Effector CD4-positive, alpha-beta T cell (primary cell): ENCODE measurements at regions not wholly inside any gene's neighbourhood (a gene's known extent, or its start where the extent isn't known, plus 50 kb on each side); places are given as distances from the start of the nearest gene placed in this dataset.
"Not testable (repeated sequence)": the region's sequence is repeated elsewhere in the genome, so short reads cannot be mapped to it uniquely, and the experiment has no call there.

Source experiments
- DNase-seq: peaks from one replicate; pipeline ENCODE4 v3.0.0-alpha.2; 2020

DNA sequence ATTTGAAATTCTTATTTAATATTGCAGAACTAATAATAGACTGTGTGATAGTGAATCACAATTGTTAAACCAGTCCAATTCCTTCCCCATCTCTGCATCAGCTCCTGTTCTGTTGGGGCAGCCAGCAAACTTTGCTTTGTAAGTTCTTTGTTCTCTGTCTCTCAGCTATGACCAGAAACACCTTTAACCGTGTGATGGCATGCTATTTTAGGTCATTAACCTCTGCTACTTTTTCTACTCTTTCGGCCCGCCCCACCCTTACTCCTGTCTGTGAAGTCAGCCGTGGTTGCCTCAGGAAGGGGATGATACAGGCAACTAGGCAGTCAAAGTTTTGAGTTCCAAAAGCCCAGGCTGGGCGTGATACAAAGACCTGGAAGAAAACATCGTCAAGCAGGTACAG, 51.3 kb upstream of the EGFL6 start:
- no peak for DNase-seq

DNA sequence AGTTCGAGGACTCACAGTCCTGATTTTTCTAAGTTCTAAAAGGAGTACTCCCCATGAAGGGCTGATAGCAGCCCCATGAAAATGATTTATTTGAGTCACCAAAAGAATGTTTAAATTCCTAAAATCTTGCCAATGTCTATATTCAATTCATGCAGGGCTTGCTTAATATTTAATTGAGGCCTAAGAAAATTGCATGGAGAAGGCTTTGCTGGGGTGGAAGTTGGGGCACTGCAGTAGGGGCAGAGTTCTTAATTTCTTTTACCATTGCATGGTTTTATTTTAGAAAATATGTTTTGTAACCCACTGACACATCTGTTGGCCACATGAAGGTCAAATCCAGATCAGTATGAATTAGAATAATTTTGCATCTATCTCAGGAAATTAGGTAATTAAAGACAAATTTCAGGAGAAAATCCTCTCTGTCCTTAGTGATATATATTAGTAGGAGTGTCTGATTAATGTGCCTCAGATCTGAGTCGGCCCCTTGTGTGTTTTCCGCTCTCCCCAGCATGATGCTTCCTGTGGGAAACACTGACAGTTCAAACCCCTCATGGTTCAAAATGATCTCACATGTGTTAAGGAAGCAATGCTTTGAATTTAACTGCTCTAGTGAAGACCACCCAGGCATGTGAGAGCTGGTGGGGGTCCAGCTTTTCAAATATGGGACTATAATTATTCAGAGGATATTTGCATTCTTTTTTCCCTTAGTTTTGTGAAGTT, 54.0 kb upstream of the EGFL6 start:
- DNase-seq, result no peak

- DNase-seq, result no peak
These were observed 57.5 kb upstream of the EGFL6 start for GRCh38 chrX:13511944-13512330.

GRCh38 chrX:13511241-13511943, 58.0 kb upstream of the EGFL6 start:
- no peak for DNase-seq

- DNase-seq, result no peak
These were observed 61.5 kb upstream of the EGFL6 start for GRCh38 chrX:13507893-13508292.

DNA sequence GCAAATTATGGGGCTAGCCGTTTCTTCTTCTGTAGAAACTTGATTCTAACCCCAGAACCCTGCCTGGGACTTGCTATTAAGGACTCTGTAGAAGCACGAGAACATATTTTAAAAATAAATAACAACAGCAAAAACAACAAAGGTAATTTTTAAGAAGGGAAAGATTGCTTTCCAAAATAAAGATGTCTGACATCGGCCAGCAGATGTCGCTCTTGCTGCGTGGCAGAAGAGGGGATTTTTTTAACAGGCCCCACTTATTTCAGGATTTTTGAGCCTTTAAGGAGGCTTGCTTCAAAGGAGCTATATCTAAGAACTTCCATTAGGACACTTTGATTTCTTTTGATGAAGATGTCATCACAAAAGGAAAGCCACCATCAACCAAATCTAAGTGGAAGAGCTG, 62.8 kb upstream of the EGFL6 start:
- peak; percentile 50 for DNase-seq

GRCh38 chrX:13502590-13502989, 66.8 kb upstream of the EGFL6 start:
- DNase-seq, result no peak

DNA sequence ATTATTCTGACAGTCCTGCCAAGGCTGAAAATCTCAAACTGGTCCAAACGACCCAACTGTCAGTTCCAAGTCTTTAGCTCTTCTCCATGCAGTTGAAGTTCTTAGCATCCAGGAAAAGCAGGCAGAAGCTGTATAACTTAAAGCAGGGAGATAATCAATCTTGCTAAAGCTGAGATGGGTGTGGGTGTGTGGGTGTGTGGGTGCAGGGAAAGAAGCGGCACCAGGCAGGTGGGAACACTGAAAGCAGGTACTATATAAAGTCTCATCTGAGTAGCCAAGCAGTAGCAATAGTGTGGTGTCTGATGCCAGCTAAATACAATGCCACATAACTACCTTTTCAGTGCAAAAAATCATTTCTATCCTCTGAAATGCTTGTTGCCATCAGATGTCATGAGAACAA, 69.7 kb upstream of the EGFL6 start:
- DNase-seq, result no peak

DNA sequence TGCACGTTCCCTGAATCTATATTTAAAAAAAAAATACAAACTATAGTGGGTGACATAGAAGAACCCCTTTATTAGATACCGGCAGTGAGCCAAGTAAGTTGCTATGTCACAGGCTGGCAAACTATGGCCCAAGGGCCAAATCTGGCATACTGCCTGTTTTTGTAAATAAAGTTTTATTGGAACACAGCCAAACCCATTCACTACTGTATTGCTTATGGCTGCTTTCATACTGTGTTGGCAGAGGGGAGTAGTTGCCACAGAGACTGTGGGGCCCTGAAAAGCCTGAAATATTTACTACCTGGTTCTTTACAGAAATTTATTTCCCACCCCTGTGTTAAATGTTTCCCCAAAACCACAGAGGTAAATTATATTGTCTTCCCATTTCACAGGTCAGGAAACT, 71.2 kb upstream of the EGFL6 start:
- no peak for DNase-seq

DNA sequence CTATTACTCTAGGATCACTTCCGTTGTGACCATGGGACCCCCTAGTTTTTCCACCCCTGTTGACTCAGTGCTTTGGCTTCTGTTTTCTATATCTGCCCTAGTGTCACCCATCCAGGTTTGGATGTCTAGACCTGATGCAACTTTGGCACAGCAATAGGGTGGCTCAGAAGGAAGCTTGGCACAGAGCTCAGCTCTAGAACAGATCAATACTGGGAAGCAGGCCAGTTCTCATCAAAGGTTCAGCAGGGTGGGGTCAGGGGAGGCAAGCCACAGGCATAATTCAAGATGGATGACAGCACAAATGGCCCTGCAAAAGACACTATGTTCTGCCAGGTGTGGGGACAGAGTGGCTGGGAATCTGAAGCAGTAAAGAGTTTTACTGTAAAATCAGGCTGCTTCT, 74.2 kb upstream of the EGFL6 start:
- no peak for DNase-seq

GRCh38 chrX:13494562-13494961, 74.8 kb upstream of the EGFL6 start:
- DNase-seq, result no peak

GRCh38 chrX:13493659-13494058, 75.7 kb upstream of the EGFL6 start:
- no peak for DNase-seq

- no peak for DNase-seq
These were observed 77.1 kb upstream of the EGFL6 start for GRCh38 chrX:13492286-13492685.

DNA sequence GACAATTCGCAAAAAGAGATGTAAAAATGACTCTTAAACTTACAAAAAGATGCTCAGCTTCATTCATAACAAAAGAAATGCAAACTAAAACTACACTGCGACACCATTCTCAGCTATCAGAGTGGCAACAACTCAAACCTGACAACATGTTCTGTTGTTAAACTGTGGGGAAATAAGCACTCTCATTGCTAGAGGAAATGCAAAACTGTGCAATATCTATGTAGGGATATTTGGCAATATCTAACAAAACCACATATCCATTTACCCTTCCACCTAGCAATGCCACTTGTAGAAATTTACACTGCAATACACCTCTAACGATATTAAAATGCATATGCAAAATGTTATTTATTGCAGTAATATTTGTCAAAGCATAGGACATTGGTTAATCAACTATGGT, 78.3 kb upstream of the EGFL6 start:
- DNase-seq, result no peak

GRCh38 chrX:13489454-13489853, 79.9 kb upstream of the EGFL6 start:
- no peak for DNase-seq

DNA sequence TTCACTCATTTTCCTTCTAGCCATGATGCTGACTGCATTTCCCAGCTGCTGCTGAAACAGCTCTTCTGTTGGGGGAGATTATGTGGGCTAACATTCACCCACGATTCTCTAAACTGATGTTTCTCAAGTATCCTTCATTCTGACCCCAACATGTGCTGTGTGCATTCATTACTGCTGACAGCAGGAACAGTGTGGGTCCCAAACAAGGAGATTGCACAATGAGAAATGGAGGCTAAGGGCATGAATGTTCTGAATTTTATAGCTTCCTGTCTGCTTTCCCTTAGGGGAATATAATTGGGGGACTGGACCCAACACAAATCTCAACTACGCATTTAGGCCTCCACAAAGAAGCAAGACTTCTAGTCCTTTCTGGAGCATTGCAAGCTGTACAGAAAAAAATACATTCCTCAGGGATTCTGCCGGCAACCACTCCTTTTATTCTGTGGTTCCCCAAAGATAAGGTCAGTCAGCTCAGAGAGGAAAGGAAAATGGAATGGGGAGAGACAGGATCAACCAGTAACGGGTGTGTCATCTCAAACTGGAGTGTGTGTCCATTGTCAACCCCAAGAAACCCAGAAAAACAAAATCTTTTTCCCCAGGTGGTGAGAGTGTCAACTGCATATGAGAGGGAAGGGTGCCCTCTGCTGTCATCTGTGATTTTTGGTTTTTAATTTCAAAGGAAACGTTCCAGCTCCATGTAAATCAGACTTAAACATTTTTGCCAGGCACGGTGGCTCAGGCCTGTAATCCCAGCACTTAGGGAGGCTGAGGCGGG, 81.5 kb upstream of the EGFL6 start:
- DNase-seq, result peak; percentile 24

DNA sequence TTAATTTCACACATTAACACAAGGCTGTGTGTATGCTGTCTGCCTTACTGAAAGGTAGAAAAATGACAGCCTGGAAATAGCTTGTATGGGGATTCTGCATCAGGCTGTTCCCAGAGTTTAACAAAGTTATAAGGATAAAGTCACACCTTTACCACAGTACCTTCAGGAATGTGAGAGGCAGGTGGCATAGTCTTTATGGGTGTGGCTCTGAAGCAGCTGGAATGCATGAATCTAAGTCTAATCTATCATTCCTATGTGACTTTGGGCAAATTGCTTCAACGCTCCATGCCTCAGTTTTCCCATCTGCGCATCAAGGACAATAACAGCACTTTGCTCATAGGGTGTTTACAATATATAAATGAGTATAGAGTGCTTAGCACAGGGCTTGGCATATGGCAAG, 84.2 kb upstream of the EGFL6 start:
- DNase-seq, result no peak

DNA sequence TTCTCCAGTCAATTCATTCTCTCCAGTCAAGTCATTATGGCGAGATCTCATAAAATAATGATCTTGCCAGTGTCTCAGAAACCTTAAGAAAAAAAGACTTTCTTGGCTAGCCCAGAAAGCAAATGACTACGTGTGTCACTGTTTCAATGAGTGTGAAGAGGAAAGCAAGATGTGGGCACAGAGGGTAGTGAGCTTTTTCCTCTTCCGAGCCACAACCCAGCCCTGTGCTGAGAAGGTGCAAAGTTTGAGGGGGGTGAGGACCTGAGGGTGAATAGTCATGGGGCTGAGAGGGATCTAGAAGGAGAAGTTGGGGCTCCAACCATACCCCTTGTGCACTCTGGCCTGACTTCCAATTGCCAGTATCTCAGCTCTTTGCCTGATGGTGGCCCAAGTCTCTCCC, 85.6 kb upstream of the EGFL6 start:
- DNase-seq, result no peak

GRCh38 chrX:13482746-13483541, 86.5 kb upstream of the EGFL6 start:
- no peak for DNase-seq

DNA sequence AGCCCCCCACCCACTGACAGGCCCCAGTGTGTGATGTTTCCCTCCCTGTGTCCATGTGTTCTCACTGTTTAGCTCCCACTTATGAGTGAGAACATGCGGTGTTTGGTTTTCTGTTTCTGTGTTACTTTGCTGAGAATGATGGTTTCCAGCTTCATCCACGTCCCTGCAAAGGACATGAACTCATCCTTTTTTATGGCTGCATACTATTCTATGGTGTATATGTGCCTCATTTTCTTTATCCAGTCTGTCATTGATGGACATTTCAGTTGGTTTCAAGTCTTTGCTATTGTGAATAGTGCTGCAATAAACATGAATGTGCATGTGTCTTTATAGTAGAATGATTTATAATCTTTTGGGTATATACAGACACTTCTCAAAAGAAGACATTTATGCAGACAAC, 88.6 kb upstream of the EGFL6 start:
- not testable (repeated sequence) for DNase-seq

- DNase-seq, result no peak
These were observed 90.0 kb upstream of the EGFL6 start for GRCh38 chrX:13479452-13479813.

GRCh38 chrX:13478740-13479451, 90.5 kb upstream of the EGFL6 start:
- no peak for DNase-seq

DNA sequence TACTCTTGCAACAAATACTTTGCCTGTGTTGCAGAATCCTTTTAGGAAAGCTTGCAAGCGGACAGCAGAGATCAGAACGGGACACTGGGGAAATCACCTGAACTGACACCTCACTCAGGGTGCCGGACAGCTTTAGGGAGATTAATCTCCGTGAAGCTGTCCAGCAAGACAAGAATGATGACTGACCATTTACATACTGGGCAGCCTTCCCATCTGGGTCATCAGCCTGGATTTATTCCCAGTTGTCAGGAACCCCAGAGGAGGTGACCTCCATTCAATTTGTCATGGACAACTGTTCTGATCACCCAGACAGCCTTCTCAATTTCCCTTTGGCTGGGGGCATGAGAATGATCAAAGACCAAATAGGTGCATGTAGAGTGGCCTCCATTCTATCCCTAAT, 93.0 kb upstream of the EGFL6 start:
- DNase-seq, result no peak
